ENCODE measurements at regions not wholly inside any gene's neighbourhood (a gene's known extent, or its start where the extent isn't known, plus 50 kb on each side); places are given as distances from the start of the nearest gene placed in this dataset.

- H3K27me3 ChIP-seq (ENCODE audit: control insufficient read depth in 1 of 2, insufficient read depth in 2 of 2, low read length in 2 of 2): no peaks in the 10 kb centered on the region
- no peaks in the 10 kb centered on the region for H3K9me3 ChIP-seq (ENCODE audit: low read length)
- TF ChIP-seq ZNF446 (CRISPR knock-in tag; IDR thresholded peaks at IDR 0.05): no peak
- no peak for TF ChIP-seq IKZF1 (IDR thresholded peaks at IDR 0.05)
- TF ChIP-seq, protein P1, sequence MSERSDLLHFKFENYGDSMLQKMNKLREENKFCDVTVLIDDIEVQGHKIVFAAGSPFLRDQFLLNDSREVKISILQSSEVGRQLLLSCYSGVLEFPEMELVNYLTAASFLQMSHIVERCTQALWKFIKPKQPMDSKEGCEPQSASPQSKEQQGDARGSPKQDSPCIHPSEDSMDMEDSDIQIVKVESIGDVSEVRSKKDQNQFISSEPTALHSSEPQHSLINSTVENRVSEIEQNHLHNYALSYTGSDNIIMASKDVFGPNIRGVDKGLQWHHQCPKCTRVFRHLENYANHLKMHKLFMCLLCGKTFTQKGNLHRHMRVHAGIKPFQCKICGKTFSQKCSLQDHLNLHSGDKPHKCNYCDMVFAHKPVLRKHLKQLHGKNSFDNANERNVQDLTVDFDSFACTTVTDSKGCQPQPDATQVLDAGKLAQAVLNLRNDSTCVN (CRISPR knock-in tag; IDR thresholded peaks at IDR 0.05; ENCODE audit: borderline replicate concordance): no peak
- TF ChIP-seq KLF12 (CRISPR knock-in tag; IDR thresholded peaks at IDR 0.05; ENCODE audit: borderline replicate concordance): no peak
- TF ChIP-seq FOXP4 (CRISPR knock-in tag; IDR thresholded peaks at IDR 0.05): no peak
- TF ChIP-seq THAP11 (CRISPR knock-in tag; IDR thresholded peaks at IDR 0.05): no peak
- TF ChIP-seq RFX5 (IDR thresholded peaks at IDR 0.05; ENCODE audit: low read depth, low read length): no peak
- no peak for TF ChIP-seq BRCA1 (CRISPR knock-in tag; IDR thresholded peaks at IDR 0.05)
- TF ChIP-seq NFE2L2 (IDR thresholded peaks at IDR 0.05; ENCODE audit: low read length): no peak
- TF ChIP-seq SIN3A (IDR thresholded peaks at IDR 0.05; ENCODE audit: borderline replicate concordance, low read depth, low read length): no peak
- no peak for TF ChIP-seq SIX1 (CRISPR knock-in tag; IDR thresholded peaks at IDR 0.05; ENCODE audit: borderline replicate concordance)
- no peak for TF ChIP-seq FOXA3 (CRISPR knock-in tag; IDR thresholded peaks at IDR 0.05)
- no peak for TF ChIP-seq ZNF281 (CRISPR knock-in tag; IDR thresholded peaks at IDR 0.05; ENCODE audit: borderline replicate concordance)
- TF ChIP-seq ZNF468 (CRISPR knock-in tag; IDR thresholded peaks at IDR 0.05): no peak
- TF ChIP-seq ZNF614 (CRISPR knock-in tag; IDR thresholded peaks at IDR 0.05; ENCODE audit: borderline replicate concordance): no peak
- no peak for TF ChIP-seq KMT2A (CRISPR knock-in tag; IDR thresholded peaks at IDR 0.05)
- TF ChIP-seq EHMT2 (IDR thresholded peaks at IDR 0.05; ENCODE audit: borderline replicate concordance, low read depth, low read length): no peak
- no peak for TF ChIP-seq ZNF839 (CRISPR knock-in tag; IDR thresholded peaks at IDR 0.05; ENCODE audit: borderline replicate concordance)
- no peak for TF ChIP-seq ZSCAN21 (CRISPR knock-in tag; IDR thresholded peaks at IDR 0.05; ENCODE audit: borderline replicate concordance)
- no peak for TF ChIP-seq MTERF4 (CRISPR knock-in tag; IDR thresholded peaks at IDR 0.05)
- H3K4me1 ChIP-seq (ENCODE audit: insufficient read depth, low read length): no peaks in the 10 kb centered on the region
- H2AFZ ChIP-seq (ENCODE audit: low read length): no peak overlapping the region
- DNase-seq (ENCODE audit: low spot score) (no peak), ATAC-seq (no peak), FAIRE-seq (no peak)
- peaks cover 3% of the 10 kb centered on the region in 2 experiments; a peak in 3 of 5 replicates for H3K36me3 ChIP-seq (replicated peaks in 1 of 2; ENCODE audit: control insufficient read depth in 1 of 2, insufficient read depth in 2 of 2, low read length in 2 of 2)
- intact Hi-C loops (cut with micrococcal nuclease; ENCODE audit: unreplicated experiment) (no loop called here), in situ Hi-C loops (cut with HindIII; ENCODE audit: extremely low pct_ligation_motif_present, low pct_unique_long_range_greater_than_20kb) (no loop called here)
- no peak overlapping the region for H3K9ac ChIP-seq (ENCODE audit: insufficient read depth, low read depth, low read length)
- no peak overlapping the region for H3K4me3 ChIP-seq (replicated peaks in 1 of 3; ENCODE audit: insufficient read depth in 1 of 3, low read depth in 2 of 3, low read length in 3 of 3)
- 85% methylated on average over 4 of the region's 4 CpGs for WGBS (ENCODE audit: low lambda C conversion rate)
- POLR2A ChIA-PET: no interaction called here
- peaks cover 4% of the 10 kb centered on the region; the same call in 1 of the 2 replicates for H4K20me1 ChIP-seq (ENCODE audit: insufficient read depth, low read length)
- CTCF ChIA-PET (ENCODE audit: low intra/inter-chr PET ratio, low total read pairs): no interaction called here
- no peak overlapping the region for H3K4me2 ChIP-seq (ENCODE audit: low read depth, low read length)
- peaks cover 4% of the 10 kb centered on the region for H3K79me2 ChIP-seq (ENCODE audit: insufficient read depth, low read length)
- no peak overlapping the region for H3K27ac ChIP-seq (ENCODE audit: extremely low read length, insufficient read depth, low read length)
- no TSS peak for BruUV-seq (replicated peaks)
These were observed 339.6 kb downstream of the UTRN start for GRCh38 chr6:144624716-144625115.

All from HepG2 (cell line).